Adrenal gland (tissue), 5 donors: ENCODE measurements at regions not wholly inside any gene's neighbourhood (a gene's known extent, or its start where the extent isn't known, plus 50 kb on each side); places are given as distances from the start of the nearest gene placed in this dataset.

Experiments
- POLR2A ChIP-seq, 2 donors: fragments of 450-650 bp; IDR thresholded peaks; one replicate each; pipeline ENCODE4 v1.6.1; 2017; ENCODE audit warnings: antibody characterized with exemption in 2 of 2, mild to moderate bottlenecking in 2 of 2, moderate library complexity in 1 of 2
- TF ChIP-seq, protein P1 (sequence below), 6 experiments: fragments of 450-650 bp in 4 of 6; fragments of 200-600 bp in 2 of 6; sonication (generic) in 1 of 6; IDR thresholded peaks; 1 replicate in 5 of 6; 2 replicates in 1 of 6; pipeline versions ENCODE4 v1.5.1 to v1.8.0; 2016 to 2021; ENCODE audit warnings: antibody characterized with exemption in 6 of 6, mild to moderate bottlenecking in 2 of 6, moderate library complexity in 1 of 6
- donor health status: DM: no; HTN: no; CAD: no.

DNA sequence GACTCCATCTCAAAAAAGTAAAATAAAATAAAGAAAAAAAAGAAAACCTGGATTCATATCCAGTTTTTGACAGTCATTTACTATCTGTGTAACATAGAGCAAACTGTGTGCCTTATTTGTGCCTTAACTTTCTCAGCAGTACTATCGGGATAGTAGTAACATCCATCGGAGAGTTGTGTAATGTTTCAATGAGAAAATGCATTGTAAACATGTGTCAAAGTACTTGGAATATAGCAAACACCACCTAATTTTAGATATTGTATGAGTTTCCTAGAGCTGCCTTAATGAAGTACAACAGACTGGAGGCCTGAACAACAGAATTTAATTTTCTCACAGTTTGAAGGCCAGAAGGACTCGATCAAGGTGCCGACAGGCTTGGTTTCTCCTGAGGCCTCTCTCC is 81.3 kb upstream of the CDC42EP3 start:
- no peak for TF ChIP-seq POLR2A (IDR thresholded peaks at IDR 0.05)
- TF ChIP-seq, protein P1, sequence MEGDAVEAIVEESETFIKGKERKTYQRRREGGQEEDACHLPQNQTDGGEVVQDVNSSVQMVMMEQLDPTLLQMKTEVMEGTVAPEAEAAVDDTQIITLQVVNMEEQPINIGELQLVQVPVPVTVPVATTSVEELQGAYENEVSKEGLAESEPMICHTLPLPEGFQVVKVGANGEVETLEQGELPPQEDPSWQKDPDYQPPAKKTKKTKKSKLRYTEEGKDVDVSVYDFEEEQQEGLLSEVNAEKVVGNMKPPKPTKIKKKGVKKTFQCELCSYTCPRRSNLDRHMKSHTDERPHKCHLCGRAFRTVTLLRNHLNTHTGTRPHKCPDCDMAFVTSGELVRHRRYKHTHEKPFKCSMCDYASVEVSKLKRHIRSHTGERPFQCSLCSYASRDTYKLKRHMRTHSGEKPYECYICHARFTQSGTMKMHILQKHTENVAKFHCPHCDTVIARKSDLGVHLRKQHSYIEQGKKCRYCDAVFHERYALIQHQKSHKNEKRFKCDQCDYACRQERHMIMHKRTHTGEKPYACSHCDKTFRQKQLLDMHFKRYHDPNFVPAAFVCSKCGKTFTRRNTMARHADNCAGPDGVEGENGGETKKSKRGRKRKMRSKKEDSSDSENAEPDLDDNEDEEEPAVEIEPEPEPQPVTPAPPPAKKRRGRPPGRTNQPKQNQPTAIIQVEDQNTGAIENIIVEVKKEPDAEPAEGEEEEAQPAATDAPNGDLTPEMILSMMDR (IDR thresholded peaks at IDR 0.05) = no peak
